BJ (cell line): ENCODE measurements at regions not wholly inside any gene's neighbourhood (a gene's known extent, or its start where the extent isn't known, plus 50 kb on each side); places are given as distances from the start of the nearest gene placed in this dataset.

Experiments used
- CTCF ChIA-PET: fragments of 350-600 bp; formaldehyde crosslinking; extraction: SDS; loops from one replicate; lab custom pipeline; 2021; ENCODE audit warnings: antibody characterized with exemption, inconsistent platforms; lab: Yijun Ruan, JAX
- POLR2A ChIA-PET: fragments of 300-600 bp; sonication (Branson Sonifier 250); formaldehyde crosslinking; extraction: SDS; loops from one replicate; lab custom pipeline; 2021; ENCODE audit warnings: antibody characterized with exemption; lab: Charles Lee
- DNase-seq: peaks from one replicate; pipeline ENCODE4 v3.0.0-alpha.2; 2011; ENCODE audit warnings: low read depth
- H3K27me3 ChIP-seq: 2 replicates; pipeline ENCODE4 v1.6.0; 2011; ENCODE audit warnings: low read length; ENCODE audit not compliant: control insufficient read depth, insufficient read depth
- H3K36me3 ChIP-seq: 2 replicates; pipeline ENCODE4 v1.5.1; 2011; ENCODE audit warnings: low read length; ENCODE audit not compliant: control insufficient read depth, insufficient read depth
- H3K4me3 ChIP-seq: 2 replicates; pipeline ENCODE4 v1.5.1; 2011; ENCODE audit warnings: low read depth, mild to moderate bottlenecking, control low read depth, low read length
- TF ChIP-seq, protein P1 (sequence below): IDR thresholded peaks from 2 replicates; pipeline ENCODE4 v1.5.1; 2011; ENCODE audit warnings: low read depth, mild to moderate bottlenecking, control low read depth, inconsistent platforms, low read length, moderate library complexity; ENCODE audit not compliant: insufficient read depth

GRCh38 chr9:12880406-12881015 is 105.7 kb downstream of the LURAP1L start:
- no peak overlapping the region for H3K4me3 ChIP-seq
- no peak for DNase-seq
- TF ChIP-seq, protein P1, sequence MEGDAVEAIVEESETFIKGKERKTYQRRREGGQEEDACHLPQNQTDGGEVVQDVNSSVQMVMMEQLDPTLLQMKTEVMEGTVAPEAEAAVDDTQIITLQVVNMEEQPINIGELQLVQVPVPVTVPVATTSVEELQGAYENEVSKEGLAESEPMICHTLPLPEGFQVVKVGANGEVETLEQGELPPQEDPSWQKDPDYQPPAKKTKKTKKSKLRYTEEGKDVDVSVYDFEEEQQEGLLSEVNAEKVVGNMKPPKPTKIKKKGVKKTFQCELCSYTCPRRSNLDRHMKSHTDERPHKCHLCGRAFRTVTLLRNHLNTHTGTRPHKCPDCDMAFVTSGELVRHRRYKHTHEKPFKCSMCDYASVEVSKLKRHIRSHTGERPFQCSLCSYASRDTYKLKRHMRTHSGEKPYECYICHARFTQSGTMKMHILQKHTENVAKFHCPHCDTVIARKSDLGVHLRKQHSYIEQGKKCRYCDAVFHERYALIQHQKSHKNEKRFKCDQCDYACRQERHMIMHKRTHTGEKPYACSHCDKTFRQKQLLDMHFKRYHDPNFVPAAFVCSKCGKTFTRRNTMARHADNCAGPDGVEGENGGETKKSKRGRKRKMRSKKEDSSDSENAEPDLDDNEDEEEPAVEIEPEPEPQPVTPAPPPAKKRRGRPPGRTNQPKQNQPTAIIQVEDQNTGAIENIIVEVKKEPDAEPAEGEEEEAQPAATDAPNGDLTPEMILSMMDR = no peak
- ChIA-PET CTCF (no interaction called here), POLR2A (no interaction called here)
- H3K27me3 ChIP-seq = no peaks in the 10 kb centered on the region
- H3K36me3 ChIP-seq = no peaks in the 10 kb centered on the region

DNA sequence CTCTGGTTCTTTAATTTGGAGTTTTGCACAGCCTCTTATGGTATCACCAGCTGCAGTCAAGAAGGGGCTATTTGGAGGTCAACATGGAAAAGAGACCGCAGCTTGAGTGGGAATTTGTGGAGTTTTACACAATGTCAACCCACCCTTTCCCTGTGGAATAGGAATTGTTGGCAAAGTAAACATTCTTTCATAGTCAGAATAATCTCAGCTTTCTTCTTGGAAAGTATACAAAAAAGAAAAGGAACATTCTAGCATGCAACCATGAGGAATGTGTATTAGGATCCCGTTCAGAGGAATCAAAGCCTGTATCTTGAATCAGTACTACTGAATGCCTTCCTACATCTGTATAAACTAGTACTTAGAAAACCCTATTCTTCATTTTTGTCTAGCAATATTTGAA is 107.6 kb downstream of the LURAP1L start:
- H3K27me3 ChIP-seq = no peaks in the 10 kb centered on the region
- POLR2A ChIA-PET = interaction anchor here (0.6 kb wide), 1 partner anchor 163 kb away, joined by 5 read pairs; no protein-coding TSS in a partner anchor
- peak; percentile 50 for DNase-seq
- TF ChIP-seq, protein P1 = no peak
- no peak overlapping the region for H3K4me3 ChIP-seq
- H3K36me3 ChIP-seq = no peaks in the 10 kb centered on the region
- CTCF ChIA-PET = interaction anchor here (0.7 to 2.2 kb wide), 6 partner anchors 106 to 163 kb away, joined by 3 to 12 read pairs (median 4); partner anchors contain the start of gene LURAP1L

- Histone ChIP-seq H3K36me3 (no peaks in the 10 kb centered on the region), H3K4me3 (no peak overlapping the region), H3K27me3 (no peaks in the 10 kb centered on the region)
- ChIA-PET CTCF (interaction anchor here (0.6 to 1.7 kb wide), 13 partner anchors 34 to 378 kb away, joined by 3 to 29 read pairs (median 4); partner anchors contain the start of gene LURAP1L), POLR2A (no interaction called here)
- DNase-seq = peak; percentile 12
- TF ChIP-seq, protein P1 = peak; percentile 62
These were observed 110.0 kb downstream of the LURAP1L start for GRCh38 chr9:12884736-12885395.

DNA sequence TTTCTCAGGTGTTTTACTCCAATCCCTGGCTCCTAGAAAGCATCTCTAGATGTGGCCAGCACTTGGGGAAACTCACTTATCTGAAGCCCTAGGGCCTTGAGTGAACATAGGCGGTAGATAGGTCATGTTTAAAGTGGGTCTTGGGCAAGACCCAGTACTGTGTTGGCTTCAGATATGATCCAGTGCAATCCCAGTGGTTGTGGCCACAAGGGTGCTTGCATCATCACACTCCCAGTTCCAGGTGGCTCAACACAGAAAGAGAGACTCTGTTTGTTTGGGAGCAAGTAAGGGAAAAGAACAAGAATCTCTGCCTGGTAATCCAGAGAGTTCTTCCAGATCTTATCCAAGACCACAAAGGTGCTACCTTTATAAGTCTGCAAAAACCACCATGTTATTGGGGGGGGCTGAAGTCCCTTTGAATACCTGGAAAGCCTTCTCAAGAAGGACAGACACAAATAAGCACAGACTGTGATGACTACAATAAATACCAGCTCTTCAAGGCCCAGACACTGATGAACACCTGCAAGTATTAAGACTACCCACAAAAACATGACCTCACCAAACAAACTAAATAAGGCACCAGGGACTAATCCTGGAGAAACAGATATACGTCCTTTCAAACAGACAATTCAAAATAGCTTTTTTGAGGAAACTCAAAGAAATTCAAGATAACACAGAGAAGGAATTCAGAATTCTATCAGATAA is 114.7 kb downstream of the LURAP1L start:
- Histone ChIP-seq H3K27me3 (no peaks in the 10 kb centered on the region), H3K4me3 (no peak overlapping the region), H3K36me3 (no peaks in the 10 kb centered on the region)
- ChIA-PET CTCF (interaction anchor here (0.7 kb wide), 1 partner anchor 171 kb away, joined by 3 read pairs; no protein-coding TSS in a partner anchor), POLR2A (no interaction called here)
- TF ChIP-seq, protein P1 = no peak
- DNase-seq = no peak

DNA sequence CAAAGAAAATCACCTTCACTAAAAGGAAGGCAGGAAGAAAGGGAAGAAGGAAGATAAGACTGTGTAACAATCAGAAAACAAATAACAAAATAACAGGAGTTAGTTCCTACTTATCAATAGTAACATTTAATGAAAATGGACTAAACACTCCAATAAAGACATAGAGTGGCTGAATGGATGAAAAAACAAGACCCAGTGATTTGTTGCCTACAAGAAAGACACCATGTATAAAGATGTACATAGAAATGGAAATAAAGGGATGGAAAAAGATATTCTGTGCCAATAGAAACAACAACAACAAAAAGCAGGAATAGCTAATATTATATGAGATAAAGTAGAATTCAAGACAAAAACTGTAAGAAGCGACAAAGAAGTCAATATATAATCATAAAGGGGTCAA is 116.8 kb downstream of the LURAP1L start:
- POLR2A ChIA-PET = no interaction called here
- TF ChIP-seq, protein P1 = no peak
- no peaks in the 10 kb centered on the region for H3K36me3 ChIP-seq
- CTCF ChIA-PET = no interaction called here
- no peaks in the 10 kb centered on the region for H3K27me3 ChIP-seq
- DNase-seq = no peak
- no peak overlapping the region for H3K4me3 ChIP-seq
